PFSK-1 (cell line): ENCODE measurements at regions not wholly inside any gene's neighbourhood (a gene's known extent, or its start where the extent isn't known, plus 50 kb on each side); places are given as distances from the start of the nearest gene placed in this dataset.

Experiments
- FOXP2 ChIP-seq: optimal IDR thresholded peaks from 2 replicates; pipeline ENCODE3; 2011; ENCODE audit warnings: borderline replicate concordance, control low read depth, inconsistent platforms; ENCODE audit not compliant: insufficient read depth; ENCODE audit errors: extremely low read length, extremely low read depth
- POLR2AphosphoS5 ChIP-seq: IDR thresholded peaks from 2 replicates; pipeline ENCODE4 v1.6.1; 2012; ENCODE audit warnings: low read depth, mild to moderate bottlenecking, control low read depth, low read length, moderate library complexity
- REST ChIP-seq, 2 experiments: IDR thresholded peaks; 2 replicates each; pipeline versions ENCODE4 v1.6.1 to v1.8.0; 2011 to 2012; ENCODE audit warnings: low read depth in 2 of 2, low read length in 2 of 2, control low read depth in 1 of 2, inconsistent platforms in 1 of 2, mild to moderate bottlenecking in 1 of 2, moderate library complexity in 1 of 2; ENCODE audit not compliant: insufficient read depth in 1 of 2
- SIN3A ChIP-seq: IDR thresholded peaks from 2 replicates; pipeline ENCODE4 v1.6.1; 2012; ENCODE audit warnings: mild to moderate bottlenecking, low read length, moderate library complexity, borderline replicate concordance; ENCODE audit not compliant: insufficient read depth
- TAF1 ChIP-seq: IDR thresholded peaks from 2 replicates; pipeline ENCODE4 v1.6.1; 2012; ENCODE audit warnings: low read length, control low read depth, borderline replicate concordance; ENCODE audit not compliant: insufficient read depth

GRCh38 chr22:48244388-48245195 lies 1482.1 kb downstream of the TBC1D22A start:
- TF ChIP-seq REST (IDR thresholded peaks at IDR 0.05; ENCODE audit: insufficient read depth in 1 of 2, low read depth in 2 of 2, low read length in 2 of 2) (no peak), TAF1 (no peak), POLR2AphosphoS5 (no peak), SIN3A (no peak), FOXP2 (no peak)
